Kidney epithelial cell (primary cell): ENCODE measurements at regions not wholly inside any gene's neighbourhood (a gene's known extent, or its start where the extent isn't known, plus 50 kb on each side); places are given as distances from the start of the nearest gene placed in this dataset.
A peak's percentile ranks its signal among the peaks of the same experiment; 100 is the strongest.
"Not testable (repeated sequence)": the region's sequence is repeated elsewhere in the genome, so short reads cannot be mapped to it uniquely, and the experiment has no call there.

Experiments
- DNase-seq: peaks from one replicate; pipeline ENCODE4 v3.0.0-alpha.2; 2010; ENCODE audit warnings: low read depth
- H3K27me3 ChIP-seq: 2 replicates; pipeline ENCODE4 v1.6.0; 2011; ENCODE audit warnings: low read length; ENCODE audit not compliant: control insufficient read depth, insufficient read depth
- H3K36me3 ChIP-seq: 2 replicates; pipeline ENCODE4 v1.5.1; 2011; ENCODE audit warnings: low read length; ENCODE audit not compliant: control insufficient read depth, insufficient read depth
- H3K4me3 ChIP-seq: 2 replicates; pipeline ENCODE4 v1.5.1; 2011; ENCODE audit warnings: low read depth, mild to moderate bottlenecking, control low read depth, low read length
- CTCF ChIP-seq: IDR thresholded peaks from 2 replicates; pipeline ENCODE4 v1.5.1; 2011; ENCODE audit warnings: mild to moderate bottlenecking, moderate library complexity, low read length, control low read depth, inconsistent platforms; ENCODE audit not compliant: insufficient read depth, poor library complexity, severe bottlenecking

GRCh38 chr6:12635375-12635774 lies 81.2 kb upstream of the PHACTR1 start:
- Histone ChIP-seq H3K4me3 (no peak overlapping the region), H3K27me3 (no peaks in the 10 kb centered on the region), H3K36me3 (no peaks in the 10 kb centered on the region)
- DNase-seq, result no peak
- TF ChIP-seq CTCF, result no peak

- Histone ChIP-seq H3K4me3 (no peak overlapping the region), H3K36me3 (no peaks in the 10 kb centered on the region), H3K27me3 (no peaks in the 10 kb centered on the region)
- TF ChIP-seq CTCF, result no peak
- no peak for DNase-seq
Observed at GRCh38 chr6:12635813-12636212, 80.8 kb upstream of the PHACTR1 start.

- no peak for DNase-seq
- H3K4me3 ChIP-seq, result no peak overlapping the region
- no peaks in the 10 kb centered on the region for H3K27me3 ChIP-seq
- H3K36me3 ChIP-seq, result no peaks in the 10 kb centered on the region
- peak; percentile 7 for TF ChIP-seq CTCF
Observed at GRCh38 chr6:12636336-12636735, 80.2 kb upstream of the PHACTR1 start.

- DNase-seq, result peak; percentile 35
- Histone ChIP-seq H3K4me3 (no peak overlapping the region), H3K27me3 (no peaks in the 10 kb centered on the region), H3K36me3 (no peaks in the 10 kb centered on the region)
- peak; percentile 86 for TF ChIP-seq CTCF
Observed at GRCh38 chr6:12637960-12638641, 78.5 kb upstream of the PHACTR1 start.

GRCh38 chr6:12640438-12640837 lies 76.1 kb upstream of the PHACTR1 start:
- no peak for TF ChIP-seq CTCF
- no peak overlapping the region for H3K4me3 ChIP-seq
- no peak for DNase-seq
- H3K27me3 ChIP-seq, result no peaks in the 10 kb centered on the region
- H3K36me3 ChIP-seq, result no peaks in the 10 kb centered on the region

GRCh38 chr6:12641785-12642184 lies 74.8 kb upstream of the PHACTR1 start:
- not testable (repeated sequence) for H3K36me3 ChIP-seq, DNase-seq, H3K4me3 ChIP-seq, H3K27me3 ChIP-seq
